ENCODE measurements at regions not wholly inside any gene's neighbourhood (a gene's known extent, or its start where the extent isn't known, plus 50 kb on each side); places are given as distances from the start of the nearest gene placed in this dataset.

GRCh38 chr1:166322470-166322869 is 155.7 kb upstream of the FAM78B start:
- 70 to 74% methylated on average over 3 of the region's 3 CpGs for WGBS, 2 donors
- no peak for ATAC-seq

GRCh38 chr1:166327886-166328285 is 161.1 kb upstream of the FAM78B start:
- no peak for DNase-seq
- intact Hi-C loops (cut with DNase I) = no loop called here
- Histone ChIP-seq H3K36me3 (no peaks in the 10 kb centered on the region), H3K4me3 (no peak overlapping the region), H3K4me1 (no peaks in the 10 kb centered on the region), H3K27me3 (no peaks in the 10 kb centered on the region), H3K27ac (no peak overlapping the region), H3K9me3 (no peaks in the 10 kb centered on the region)
- no peak for TF ChIP-seq CTCF (IDR thresholded peaks at IDR 0.05)
- no peak for ATAC-seq
- 63 to 66% methylated on average over 5 of the region's 5 CpGs for WGBS, 2 donors

More at GRCh38 chr1:166322470-166322869, 155.7 kb upstream of the FAM78B start:
- intact Hi-C loops (cut with DNase I) = no loop called here
- Histone ChIP-seq H3K4me1 (no peaks in the 10 kb centered on the region), H3K27ac (no peak overlapping the region), H3K27me3 (no peaks in the 10 kb centered on the region), H3K9me3 (peaks cover 0 to 1% (median 0%) of the 10 kb centered on the region in 11 donors), H3K36me3 (no peaks in the 10 kb centered on the region), H3K4me3 (no peak overlapping the region)
- TF ChIP-seq CTCF (IDR thresholded peaks at IDR 0.05) = no peak
- DNase-seq = no peak

- DNase-seq (no peak), ATAC-seq (no peak)
- TF ChIP-seq CTCF (IDR thresholded peaks at IDR 0.05) = no peak
- H3K4me1 ChIP-seq = no peaks in the 10 kb centered on the region
- no peaks in the 10 kb centered on the region for H3K36me3 ChIP-seq
- WGBS, 2 donors = 82 to 93% methylated on average over 1 of the region's 1 CpG
- intact Hi-C loops (cut with DNase I) = no loop called here
- H3K27ac ChIP-seq = no peak overlapping the region
- H3K9me3 ChIP-seq = no peaks in the 10 kb centered on the region
- H3K4me3 ChIP-seq = no peak overlapping the region
- no peaks in the 10 kb centered on the region for H3K27me3 ChIP-seq
Measured at GRCh38 chr1:166328956-166329355, 162.2 kb upstream of the FAM78B start.

- WGBS, 2 donors = 44 to 51% methylated on average over 1 of the region's 1 CpG
- no peak for ATAC-seq
Measured at GRCh38 chr1:166330096-166330495, 163.3 kb upstream of the FAM78B start.

More at GRCh38 chr1:166330096-166330495, 163.3 kb upstream of the FAM78B start:
- no peaks in the 10 kb centered on the region for H3K27me3 ChIP-seq
- no peak for TF ChIP-seq CTCF (IDR thresholded peaks at IDR 0.05)
- H3K36me3 ChIP-seq = no peaks in the 10 kb centered on the region
- H3K4me3 ChIP-seq = no peak overlapping the region
- H3K4me1 ChIP-seq = no peaks in the 10 kb centered on the region
- intact Hi-C loops (cut with DNase I) = no loop called here
- no peak for DNase-seq
- no peak overlapping the region for H3K27ac ChIP-seq
- H3K9me3 ChIP-seq = no peaks in the 10 kb centered on the region

All from heart right ventricle (tissue), 16 donors.